GM12873 (cell line): ENCODE measurements at regions not wholly inside any gene's neighbourhood (a gene's known extent, or its start where the extent isn't known, plus 50 kb on each side); places are given as distances from the start of the nearest gene placed in this dataset.

ENCODE experiments used
- TF ChIP-seq, protein P1 (sequence below): IDR thresholded peaks from 2 replicates; pipeline ENCODE4 v1.5.1; 2012; ENCODE audit warnings: low read depth, mild to moderate bottlenecking, moderate library complexity, low read length, control low read depth; ENCODE audit not compliant: insufficient read depth; ENCODE audit errors: missing control alignments

- TF ChIP-seq, protein P1, sequence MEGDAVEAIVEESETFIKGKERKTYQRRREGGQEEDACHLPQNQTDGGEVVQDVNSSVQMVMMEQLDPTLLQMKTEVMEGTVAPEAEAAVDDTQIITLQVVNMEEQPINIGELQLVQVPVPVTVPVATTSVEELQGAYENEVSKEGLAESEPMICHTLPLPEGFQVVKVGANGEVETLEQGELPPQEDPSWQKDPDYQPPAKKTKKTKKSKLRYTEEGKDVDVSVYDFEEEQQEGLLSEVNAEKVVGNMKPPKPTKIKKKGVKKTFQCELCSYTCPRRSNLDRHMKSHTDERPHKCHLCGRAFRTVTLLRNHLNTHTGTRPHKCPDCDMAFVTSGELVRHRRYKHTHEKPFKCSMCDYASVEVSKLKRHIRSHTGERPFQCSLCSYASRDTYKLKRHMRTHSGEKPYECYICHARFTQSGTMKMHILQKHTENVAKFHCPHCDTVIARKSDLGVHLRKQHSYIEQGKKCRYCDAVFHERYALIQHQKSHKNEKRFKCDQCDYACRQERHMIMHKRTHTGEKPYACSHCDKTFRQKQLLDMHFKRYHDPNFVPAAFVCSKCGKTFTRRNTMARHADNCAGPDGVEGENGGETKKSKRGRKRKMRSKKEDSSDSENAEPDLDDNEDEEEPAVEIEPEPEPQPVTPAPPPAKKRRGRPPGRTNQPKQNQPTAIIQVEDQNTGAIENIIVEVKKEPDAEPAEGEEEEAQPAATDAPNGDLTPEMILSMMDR, result no peak
Measured at GRCh38 chr17:70242781-70243437, 73.6 kb downstream of the KCNJ2 start.

- TF ChIP-seq, protein P1, result no peak
Measured at GRCh38 chr17:70251706-70252105, 82.4 kb downstream of the KCNJ2 start.

- TF ChIP-seq, protein P1, result no peak
Measured at GRCh38 chr17:70254735-70255460, 85.6 kb downstream of the KCNJ2 start.

GRCh38 chr17:70256751-70257150, 87.4 kb downstream of the KCNJ2 start:
- TF ChIP-seq, protein P1, result no peak

GRCh38 chr17:70258465-70258864, 89.1 kb downstream of the KCNJ2 start:
- TF ChIP-seq, protein P1, result no peak

DNA sequence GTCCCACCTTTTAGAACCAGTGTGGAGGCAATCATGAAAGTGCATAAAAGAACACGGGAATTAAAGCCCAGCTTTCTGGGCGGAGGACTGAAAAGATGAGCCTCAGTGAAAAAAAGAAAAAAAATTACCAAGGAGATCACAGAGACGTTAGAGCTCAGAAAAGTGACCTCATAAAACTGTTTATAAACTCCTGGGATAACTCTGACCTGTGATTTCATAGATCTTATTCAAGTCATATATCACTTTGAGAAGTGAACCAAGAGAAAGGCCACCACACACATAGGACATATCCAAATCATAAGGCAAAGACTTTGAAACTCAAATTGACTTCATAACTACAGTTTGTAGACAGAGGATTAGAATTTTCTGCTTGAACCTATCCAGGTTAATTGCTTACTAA, 90.1 kb downstream of the KCNJ2 start:
- TF ChIP-seq, protein P1, result no peak

DNA sequence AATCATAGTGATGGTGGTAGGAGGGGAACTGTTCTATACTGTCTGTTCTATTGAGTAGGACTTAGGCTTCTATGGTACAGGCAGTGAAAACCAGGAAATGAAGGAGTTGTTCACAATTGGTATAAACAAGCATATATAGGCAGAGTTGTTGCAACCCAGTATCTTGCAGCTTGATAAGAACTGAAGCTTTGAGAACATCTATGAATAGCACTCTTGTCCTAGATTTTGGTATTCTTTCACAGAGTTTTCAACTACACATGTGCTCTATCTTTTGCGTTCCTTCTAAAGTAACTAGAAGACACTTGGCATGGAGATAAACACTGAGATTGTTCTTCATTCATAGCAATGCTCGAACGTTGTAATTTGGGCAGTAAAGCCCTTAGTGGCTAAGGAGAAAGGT, 91.8 kb downstream of the KCNJ2 start:
- TF ChIP-seq, protein P1, result no peak
